ENCODE measurements at regions not wholly inside any gene's neighbourhood (a gene's known extent, or its start where the extent isn't known, plus 50 kb on each side); places are given as distances from the start of the nearest gene placed in this dataset.
"Not testable (repeated sequence)": the region's sequence is repeated elsewhere in the genome, so short reads cannot be mapped to it uniquely, and the experiment has no call there.

GRCh38 chr3:168929997-168930396 is 733.5 kb downstream of the MECOM start:
- not testable (repeated sequence) for TF ChIP-seq CTCF (IDR thresholded peaks at IDR 0.05; ENCODE audit: insufficient read depth, low read depth, low read length); EZH2 (IDR thresholded peaks at IDR 0.05; ENCODE audit: insufficient read depth, low read length)
